HG03280 (cell line): ENCODE measurements at regions not wholly inside any gene's neighbourhood (a gene's known extent, or its start where the extent isn't known, plus 50 kb on each side); places are given as distances from the start of the nearest gene placed in this dataset.

Source experiments
- ATAC-seq: cut with Tn5 transposase; IDR thresholded peaks from one replicate; pipeline ENCODE4 v1.9.1; 2021; ENCODE audit warnings: mild to moderate bottlenecking, moderate library complexity; ENCODE audit not compliant: unreplicated experiment

DNA sequence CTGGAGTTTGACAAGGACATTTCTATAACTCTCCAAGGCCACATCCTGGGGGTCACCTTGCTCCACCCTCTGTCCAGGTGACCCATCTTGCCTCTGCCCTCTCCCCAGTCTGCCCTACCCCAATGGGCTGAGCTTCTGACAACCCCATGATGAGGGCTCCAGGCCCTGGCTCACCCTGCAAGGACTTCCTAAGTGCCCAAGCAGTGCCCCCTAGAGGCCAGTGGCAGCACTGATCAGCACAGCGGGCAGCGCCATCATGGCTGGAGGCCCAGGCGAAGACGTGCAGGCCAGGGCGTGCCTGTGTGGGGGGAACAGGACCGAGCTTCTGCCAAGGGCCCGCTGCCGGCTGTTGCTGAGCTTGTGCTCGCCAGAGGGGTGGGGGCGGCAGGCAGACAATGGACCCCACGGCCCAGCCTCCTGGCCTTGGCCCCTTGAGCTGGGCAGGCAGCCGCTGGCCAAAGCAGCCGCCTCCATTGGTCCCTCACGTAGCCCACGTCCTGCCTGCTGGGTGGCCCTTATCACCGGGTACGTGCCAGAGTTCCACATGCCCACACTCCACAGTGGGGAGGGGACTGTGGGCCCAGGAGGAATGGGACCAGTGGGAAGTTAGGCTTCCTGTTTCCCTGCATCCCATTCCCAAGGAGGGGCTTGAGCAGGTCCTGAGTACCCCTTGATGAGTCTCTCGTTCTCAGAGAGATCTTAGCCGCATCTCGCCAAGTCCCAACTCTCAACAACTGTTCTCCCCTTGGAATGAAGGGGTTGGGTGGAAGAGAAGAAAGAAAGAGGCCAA is 64.3 kb downstream of the MRPL14 start:
- ATAC-seq = no peak

DNA sequence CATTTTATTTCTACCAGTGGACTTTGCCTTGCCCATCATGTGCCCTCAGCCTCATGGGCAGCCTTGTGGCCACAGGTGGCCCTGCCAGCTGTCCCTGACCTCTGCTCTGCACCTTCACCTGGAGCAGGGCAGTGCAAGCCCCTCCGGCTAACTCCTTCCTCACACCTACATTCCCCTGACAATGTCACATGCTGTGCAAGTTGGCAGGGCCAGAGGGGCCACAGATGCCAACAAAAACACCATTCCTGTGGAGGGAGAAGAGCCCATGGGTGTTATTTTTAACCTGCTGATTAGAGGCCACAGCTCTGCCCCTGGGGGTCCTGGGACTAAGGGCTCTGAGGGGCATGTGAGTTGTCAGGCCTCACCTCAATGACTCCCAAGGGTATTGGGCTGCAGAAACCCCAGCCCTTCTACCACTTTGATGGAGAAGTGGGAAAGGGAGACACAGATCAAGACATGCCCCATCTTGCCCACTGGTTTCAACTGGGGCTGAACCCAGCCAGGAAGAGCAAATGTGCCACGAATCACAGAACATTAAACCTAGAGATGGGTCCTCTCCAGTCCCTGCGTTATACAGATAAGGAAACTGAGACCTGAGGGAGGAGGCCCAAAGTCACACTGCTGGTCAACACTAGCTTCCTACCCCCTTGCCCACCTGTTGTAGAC is 65.0 kb downstream of the MRPL14 start:
- no peak for ATAC-seq

DNA sequence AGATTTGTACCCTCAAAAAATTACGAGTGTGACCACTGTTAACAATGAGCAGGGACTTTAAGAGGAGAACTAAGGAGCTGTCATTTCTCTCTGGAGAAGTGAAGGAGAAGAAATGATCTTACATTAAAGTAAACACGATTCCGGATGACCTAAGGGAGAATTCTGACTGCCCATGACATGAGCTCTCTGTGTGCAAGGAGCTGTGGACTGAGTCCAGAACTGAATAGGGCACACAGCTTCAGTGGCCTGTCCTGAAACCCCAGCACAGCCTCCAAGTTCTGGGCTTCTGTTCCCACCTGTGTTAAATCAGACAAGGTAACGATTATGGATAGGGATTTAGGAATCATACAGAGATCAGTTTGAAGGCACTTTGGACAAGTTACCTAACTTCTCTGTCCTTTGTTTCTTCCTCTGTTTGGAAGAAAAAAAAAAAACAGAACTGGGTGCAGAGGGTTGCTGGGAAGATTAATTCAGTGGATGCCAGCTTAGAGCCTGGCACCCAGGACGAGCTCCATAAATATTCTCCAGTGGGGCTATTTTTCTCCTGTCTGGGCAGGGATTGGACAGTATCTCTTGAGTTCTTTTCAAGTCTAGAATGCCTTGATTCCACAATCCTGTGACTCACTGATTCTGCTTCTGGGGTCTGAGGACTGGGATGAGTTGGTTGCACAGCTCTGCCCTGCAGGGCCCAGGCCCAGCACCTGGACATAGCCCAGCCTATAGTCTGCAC is 65.7 kb downstream of the MRPL14 start:
- ATAC-seq = no peak

DNA sequence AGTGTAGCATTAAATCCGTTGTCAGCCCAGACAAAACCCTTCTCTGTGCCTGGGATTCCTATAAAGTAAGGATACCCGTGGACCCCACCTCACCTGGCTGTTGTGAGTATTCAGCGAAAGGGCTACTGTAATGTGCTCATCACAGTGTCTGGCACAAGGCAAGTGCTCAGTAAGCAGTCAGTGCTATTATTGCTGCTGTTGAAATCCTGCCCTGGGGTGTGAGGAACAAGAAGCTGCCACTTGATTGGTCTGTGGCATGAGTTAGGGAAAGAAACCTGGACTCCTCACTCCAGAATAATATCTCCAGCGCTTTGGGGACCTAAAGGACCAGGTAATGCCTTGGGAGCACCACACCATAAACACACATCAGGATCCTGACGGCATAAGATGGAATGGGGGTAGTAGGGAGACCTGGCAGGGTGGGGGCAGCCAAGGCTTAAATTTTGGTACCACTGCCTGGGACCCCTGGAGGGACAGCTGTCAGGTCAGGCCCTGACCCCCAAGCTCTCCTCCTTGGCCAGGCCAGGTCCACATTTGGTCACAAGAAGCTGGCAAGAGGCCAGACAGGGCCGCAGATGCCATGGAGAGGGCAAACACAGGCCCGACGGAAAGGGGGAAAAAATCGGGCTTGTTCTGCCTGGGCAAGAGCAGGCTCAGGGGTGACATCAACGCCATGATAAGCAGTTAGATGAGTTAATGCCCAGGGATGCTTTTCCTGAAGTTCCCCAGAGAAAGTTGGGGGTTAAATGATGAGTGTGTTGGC is 66.5 kb downstream of the MRPL14 start:
- no peak for ATAC-seq

DNA sequence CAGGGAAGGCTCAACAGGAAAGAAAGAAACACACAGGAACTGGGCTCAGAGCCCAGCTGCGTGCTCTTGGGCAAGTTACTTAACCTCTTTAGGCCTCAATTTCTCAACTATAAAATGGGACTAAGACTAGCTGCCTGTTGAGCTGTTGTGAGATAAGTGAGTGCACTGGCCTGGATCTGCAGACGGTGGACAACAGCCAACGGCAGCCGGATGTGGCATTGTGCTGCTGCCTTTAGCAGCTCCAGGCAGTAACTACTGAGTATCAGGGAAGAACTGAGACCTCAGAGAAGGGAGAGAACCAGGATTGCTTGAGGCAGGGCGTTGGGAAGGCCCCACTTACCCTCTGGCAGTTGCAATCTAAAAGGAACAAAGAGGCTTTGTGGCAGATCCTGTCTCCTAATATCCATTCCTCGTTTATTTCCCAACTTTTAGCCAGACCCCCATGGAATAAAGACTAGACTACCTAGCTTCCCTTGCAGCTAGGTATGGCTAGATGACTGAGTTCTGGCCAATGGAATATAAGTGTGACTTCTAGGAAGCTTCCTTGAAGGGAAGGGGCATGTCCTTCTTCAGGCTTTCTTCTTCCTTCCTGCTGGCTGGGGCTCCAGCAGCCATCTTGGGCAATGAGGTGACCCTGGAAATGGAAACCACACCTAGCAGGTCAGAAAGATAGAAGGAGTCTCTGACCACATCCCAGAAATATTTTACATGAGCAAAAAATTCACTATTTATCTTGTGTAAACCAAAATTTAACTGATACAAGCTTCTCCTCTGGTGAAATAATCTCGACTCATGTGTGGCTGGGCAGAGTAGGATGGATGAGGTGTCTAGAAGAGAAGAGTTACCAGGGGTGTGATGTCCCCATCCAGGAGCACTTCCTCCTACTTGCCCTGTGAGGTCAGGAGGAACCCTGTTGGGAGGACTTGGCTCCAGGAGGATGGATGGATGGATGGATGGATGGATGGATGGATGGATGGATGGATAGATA is 67.6 kb downstream of the MRPL14 start:
- no peak for ATAC-seq

DNA sequence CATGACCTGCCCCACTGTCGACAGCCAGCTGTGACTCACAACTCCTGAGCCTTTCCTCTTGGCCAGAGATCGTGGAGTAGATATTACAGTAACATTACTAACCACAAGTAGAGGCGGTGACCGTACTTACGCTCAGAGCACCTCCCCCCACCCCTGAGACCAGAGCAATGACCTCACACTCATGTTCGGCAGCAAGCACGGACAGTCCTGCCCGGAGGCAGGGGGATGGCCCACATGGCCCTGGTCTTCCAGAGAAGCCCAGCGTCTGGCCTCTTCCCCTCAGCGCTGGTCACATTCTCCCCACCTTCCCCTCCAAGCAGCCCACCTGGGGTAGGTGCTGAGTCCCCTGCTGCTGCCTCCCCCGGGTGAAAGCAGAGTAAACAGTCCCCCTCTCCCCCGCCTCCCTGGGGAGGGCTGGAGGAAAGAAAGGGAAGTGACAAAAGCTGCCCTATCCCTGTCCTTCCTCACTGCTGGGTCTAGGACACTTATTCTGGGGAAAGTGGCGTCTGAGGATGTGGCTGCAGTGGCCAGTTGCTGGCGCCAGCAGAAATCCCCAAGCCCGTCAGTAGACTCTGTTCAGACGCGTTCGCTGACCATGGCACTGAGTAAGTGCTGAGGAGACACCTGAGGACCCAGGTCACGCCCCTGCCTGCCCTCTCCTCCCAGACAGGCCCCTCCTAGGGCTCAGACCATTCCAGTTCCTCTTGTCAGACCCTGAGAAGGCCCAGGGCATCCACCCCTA is 68.5 kb downstream of the MRPL14 start:
- peak; percentile 49 for ATAC-seq

DNA sequence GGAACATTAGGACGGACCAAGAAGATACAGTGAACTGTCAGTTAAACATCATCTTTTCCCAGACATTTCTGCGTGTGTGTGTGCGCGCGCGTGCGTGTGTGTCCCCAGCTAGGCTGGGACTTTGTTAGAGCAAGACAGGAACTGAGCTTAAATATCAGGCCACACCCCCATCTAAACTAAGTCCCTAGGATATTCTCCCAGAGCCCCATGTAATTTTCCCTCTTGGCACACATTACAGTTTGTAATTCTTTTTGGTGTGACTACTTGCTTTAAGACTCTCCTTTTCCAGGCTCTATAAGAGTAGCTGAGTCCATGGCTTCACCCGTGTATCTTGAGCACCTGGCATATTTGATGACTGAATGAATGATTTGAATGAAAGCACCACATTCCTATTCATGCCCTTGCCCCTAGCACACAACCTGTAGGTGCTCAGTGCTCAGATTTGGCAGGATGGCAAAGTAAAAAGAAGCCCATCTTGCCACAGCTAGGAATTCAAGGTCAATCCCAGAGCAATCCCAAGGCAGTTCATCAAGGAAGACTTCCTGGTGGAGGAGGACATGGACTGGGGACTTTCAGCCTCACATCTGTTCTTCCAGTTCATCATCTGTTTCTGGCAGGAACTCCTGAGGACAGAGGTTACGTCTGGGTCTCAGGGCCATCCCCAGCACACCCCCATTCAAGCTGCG is 69.2 kb downstream of the MRPL14 start:
- ATAC-seq = no peak

DNA sequence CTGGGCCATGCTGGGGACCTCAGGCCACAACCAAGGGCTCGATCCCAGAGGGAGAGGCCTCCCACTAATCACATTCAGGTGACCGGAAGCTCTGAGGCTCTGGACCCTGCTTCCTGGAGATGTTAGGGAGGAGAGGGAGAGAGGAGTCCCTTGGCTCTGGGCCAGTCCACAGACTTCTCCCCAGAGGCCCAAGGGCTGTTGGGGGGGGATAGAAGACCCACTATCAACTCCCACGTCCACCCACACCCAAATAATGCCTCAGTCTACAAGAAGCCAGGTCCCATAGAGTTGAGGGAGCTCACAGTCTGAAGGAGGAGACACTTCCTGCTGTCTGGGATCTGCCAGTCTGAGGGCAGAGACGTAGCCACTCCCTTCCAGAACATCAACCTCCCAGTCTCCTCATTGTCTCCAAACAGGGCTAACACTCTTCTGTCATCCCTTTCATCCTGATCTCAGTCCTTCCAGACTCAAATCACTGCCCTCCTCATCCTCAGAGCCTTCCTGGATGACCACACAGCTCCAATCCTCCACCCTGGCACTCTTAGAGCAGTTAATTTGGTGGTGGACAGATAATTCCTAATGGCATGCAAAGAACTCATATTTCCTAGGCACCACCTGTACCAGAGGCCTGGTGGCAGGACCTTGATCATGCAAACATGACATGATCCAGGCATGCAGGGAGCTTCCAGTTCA is 69.9 kb downstream of the MRPL14 start:
- no peak for ATAC-seq

DNA sequence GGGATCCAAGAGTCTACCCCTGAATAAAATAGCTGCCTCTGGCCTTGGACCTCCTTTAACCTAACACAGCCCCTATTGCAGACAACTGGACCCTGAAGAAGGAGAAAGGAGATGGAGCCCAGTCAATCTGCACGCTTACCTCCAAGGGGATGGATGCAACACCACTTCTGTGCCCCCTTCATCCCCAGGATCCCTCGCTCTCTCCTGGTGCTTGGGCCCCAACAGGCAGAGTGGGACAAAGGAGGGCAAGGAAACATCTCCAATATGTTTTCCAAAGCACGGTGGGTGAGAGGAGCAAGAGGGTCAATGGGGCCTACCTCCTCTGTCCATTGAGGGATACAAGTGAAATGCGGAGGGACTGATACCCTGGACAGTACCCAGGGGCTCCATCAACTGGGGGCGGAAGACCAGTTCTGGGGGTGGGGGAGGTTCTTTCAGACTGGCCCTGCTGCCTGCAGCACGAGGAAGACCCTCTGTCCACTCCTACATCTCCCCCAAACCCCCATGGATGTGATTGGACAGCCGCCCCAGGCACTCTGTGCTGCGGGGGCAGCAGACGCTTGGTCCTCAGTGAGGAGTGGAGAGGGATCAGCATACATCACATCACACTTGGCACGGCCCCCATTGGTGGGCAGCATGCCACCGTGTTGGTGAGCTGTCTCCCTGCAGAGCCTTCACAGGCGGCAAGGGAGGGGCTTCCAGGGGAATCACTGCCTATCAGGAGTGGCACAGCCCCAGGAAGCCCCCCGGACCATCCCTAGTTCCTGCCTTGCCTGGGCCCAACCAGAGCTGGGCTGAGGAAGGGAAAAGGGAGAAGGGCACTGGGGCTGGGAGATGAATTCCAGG is 70.6 kb downstream of the MRPL14 start:
- no peak for ATAC-seq

DNA sequence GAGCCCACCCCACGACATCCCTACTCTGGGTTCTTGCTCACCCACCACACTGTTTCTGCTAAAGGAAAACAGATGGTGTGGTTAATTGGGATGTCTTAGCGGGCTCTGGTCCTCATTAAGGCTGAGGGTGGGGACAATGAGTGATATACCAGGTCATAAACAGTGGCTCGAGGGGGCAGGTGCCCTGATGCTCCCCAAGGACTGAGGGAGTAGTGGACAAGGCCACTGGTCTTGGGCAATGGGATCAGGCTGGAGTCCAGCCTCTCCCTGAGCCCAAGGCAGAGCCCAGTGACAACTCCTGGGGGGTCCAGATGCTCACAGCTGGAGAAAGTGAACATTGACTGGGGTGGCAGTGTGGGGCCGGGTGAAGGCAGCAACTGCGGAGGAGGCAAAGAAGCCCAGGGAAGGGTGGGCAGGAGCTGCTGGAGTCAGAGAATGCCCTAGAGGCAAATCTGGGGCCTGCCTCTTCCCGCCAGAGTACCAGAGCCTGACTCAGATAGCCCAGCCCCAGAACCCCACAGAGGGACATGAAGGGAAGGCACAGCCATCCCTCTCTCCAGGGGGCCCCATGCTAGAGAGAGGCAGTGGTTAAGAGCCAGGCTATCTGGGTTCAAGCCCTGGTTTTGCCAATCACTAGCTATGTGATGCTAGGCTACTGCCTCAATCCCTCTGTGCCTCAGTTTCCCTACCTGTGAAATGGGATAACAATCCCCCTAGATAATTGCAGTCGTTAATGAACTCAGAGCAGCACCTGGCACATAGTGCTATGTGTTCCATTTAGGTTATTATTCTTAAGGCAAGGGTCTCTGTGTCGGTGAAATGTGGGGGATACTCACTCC is 72.3 kb downstream of the MRPL14 start:
- no peak for ATAC-seq

DNA sequence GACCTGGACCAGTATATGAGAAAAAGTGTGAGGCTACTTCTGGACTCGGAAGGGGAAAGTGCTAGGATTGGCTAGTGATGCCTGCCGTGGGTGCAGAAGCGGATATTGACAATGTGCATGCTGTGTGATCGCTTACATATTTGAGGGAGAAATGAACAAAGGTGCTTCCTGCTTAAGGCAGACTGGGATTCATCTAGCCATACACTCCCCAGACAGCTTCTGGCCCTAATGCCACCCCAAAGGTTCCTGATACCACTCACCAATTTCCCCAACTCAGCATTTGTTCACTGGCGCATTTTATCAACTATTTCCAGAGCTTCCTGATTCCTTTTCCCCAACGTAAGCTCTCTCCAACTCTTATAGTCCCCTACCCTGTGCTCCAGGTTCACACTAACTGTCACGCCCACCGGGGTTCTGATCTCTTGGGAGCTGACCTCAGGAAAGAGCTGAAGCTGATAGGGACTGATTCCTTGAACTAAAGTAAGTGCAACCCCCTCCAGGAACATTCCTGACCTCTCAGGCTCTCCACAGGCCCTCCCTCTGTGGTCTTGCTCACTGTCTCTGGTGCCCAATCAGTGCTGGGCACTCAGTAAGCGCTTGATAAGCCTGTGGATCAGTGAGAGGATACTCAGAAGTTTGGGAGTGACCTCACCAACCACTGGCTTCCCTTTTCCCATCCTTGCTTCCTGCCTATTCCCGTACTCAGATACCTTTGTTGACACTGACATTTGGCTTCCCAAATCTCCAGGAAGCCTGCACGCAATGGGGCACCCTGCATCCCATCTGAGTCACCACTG is 73.3 kb downstream of the MRPL14 start:
- ATAC-seq = no peak

DNA sequence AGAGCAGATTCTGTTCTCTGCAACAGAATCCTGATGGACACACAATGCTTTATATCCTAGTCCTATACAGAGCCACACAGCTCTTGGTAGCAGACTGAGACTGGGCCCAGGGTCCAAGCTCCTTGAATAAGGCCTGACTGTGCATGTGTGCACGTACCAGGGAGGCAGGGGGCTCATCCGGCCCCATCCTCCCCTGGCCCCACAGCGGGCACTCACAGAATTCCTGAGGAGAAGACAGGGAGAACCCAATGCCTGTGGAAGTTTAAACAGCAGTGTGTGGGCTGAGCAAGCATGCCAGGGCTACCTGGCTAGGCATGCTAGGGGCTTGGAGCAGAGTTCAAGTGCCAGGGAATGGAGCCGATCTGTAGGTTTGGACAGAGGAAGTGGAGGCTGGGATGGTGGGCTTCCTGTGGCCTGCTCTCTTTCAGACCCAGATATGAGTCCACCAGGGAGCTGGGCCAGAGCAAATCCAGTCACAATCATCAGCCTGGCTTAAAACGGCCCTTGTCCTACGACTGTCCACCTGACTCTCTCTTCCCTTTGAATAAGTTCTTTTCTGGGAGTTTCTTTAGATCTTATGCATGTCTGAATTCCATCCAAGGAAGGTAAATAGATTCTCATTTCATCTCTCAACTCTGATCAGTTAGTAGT is 74.0 kb downstream of the MRPL14 start:
- ATAC-seq = no peak

DNA sequence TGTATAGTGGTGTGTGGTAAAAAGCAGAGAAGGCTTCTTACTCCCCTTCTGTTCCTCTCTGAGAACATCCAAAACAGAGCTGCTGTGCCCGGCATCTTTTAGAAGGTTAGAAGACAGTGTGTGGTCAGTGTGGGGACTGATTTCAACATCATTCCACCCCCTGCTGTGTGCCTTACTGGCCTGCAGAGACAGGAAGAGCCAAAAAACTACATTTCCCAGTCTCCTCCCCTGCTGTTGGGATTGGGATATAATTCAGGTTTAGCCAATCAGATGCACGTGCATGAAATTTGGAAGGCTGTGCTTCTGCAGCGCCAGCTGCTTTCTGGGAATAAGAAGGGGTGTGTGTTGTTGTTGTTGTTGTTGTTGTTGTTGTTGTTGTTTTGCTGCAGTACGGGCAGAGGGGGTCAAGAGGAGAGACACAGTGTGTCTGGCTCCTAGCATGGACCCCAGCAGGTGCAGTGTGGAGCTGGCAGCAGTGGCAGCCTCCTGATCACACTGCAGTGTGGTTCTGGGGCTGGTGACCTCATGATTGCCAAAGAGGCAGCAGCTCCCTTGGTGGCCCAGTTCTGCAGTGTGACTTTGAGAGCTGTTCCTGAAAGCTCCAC is 74.7 kb downstream of the MRPL14 start:
- ATAC-seq = no peak

DNA sequence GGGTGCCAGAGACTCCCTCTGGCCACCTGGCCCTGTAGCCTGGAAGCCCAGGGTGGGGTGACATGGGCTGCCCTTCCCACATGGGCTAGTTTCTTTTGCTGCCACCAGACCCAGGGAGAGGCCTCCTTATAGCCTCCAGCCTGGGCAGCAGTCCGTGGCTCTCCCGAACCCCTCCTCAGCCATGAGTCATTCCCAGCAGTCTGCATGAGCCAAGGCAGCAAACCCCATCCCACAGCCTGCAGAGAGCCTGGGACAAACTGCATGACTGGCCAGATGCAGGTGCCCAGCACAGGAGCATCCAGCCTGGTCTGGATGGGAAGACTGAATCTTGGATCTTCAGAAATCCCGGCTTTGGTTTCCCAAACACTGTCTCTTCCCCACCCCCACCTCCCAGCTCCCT is 75.7 kb downstream of the MRPL14 start:
- ATAC-seq = no peak
